CD14-positive monocyte (primary cell): ENCODE measurements at regions not wholly inside any gene's neighbourhood (a gene's known extent, or its start where the extent isn't known, plus 50 kb on each side); places are given as distances from the start of the nearest gene placed in this dataset.

ENCODE experiments used
- DNase-seq, 3 donors: peaks; one replicate each; pipeline ENCODE4 v3.0.0-alpha.2; 2011 to 2022
- H2AFZ ChIP-seq: 2 replicates; pipeline ENCODE4 v1.6.0; 2012; ENCODE audit warnings: mild to moderate bottlenecking, low read depth, low read length, inconsistent platforms; ENCODE audit not compliant: insufficient read depth, poor library complexity, severe bottlenecking
- H3K27ac ChIP-seq, 2 donors: 1 replicate in 1 of 2; 2 replicates in 1 of 2; pipeline ENCODE4 v1.5.1; 2012 to 2013; ENCODE audit warnings: low read length in 2 of 2, control low read depth in 1 of 2, inconsistent platforms in 1 of 2, low read depth in 1 of 2, mild to moderate bottlenecking in 1 of 2
- H3K27me3 ChIP-seq, 2 donors: one replicate each; pipeline versions ENCODE4 v1.6.0 to v1.6.1; 2011 to 2013; ENCODE audit warnings: low read length in 2 of 2; ENCODE audit not compliant: control insufficient read depth in 2 of 2, insufficient read depth in 2 of 2
- H3K36me3 ChIP-seq, 2 donors: replicated peaks in 1 of 2; 1 replicate in 1 of 2; 2 replicates in 1 of 2; pipeline versions ENCODE4 v1.5.1 to v1.6.1; 2012 to 2013; ENCODE audit warnings: low read length in 2 of 2, control low read depth in 1 of 2, inconsistent platforms in 1 of 2, mild to moderate bottlenecking in 1 of 2; ENCODE audit not compliant: insufficient read depth in 2 of 2, control insufficient read depth in 1 of 2
- H3K4me1 ChIP-seq, 2 donors: 1 replicate in 1 of 2; 2 replicates in 1 of 2; pipeline versions ENCODE4 v1.5.1 to v1.6.1; 2012 to 2013; ENCODE audit warnings: low read length in 2 of 2, control low read depth in 1 of 2, inconsistent platforms in 1 of 2, mild to moderate bottlenecking in 1 of 2, moderate library complexity in 1 of 2; ENCODE audit not compliant: insufficient read depth in 2 of 2, control insufficient read depth in 1 of 2
- H3K4me2 ChIP-seq: replicated peaks from 2 replicates; pipeline ENCODE3; 2012; ENCODE audit warnings: low read length, moderate library complexity, mild to moderate bottlenecking; ENCODE audit not compliant: poor library complexity, severe bottlenecking; ENCODE audit errors: extremely low read depth
- H3K4me3 ChIP-seq, 3 experiments: fragments of 200-600 bp in 1 of 3; sonication (generic) in 1 of 3; replicated peaks in 1 of 3; 1 replicate in 2 of 3; 2 replicates in 1 of 3; pipeline ENCODE4 v1.5.1; 2011 to 2013; ENCODE audit warnings: low read length in 3 of 3, mild to moderate bottlenecking in 3 of 3, control low read depth in 2 of 3, low read depth in 2 of 3, inconsistent platforms in 1 of 3, moderate library complexity in 1 of 3
- H3K79me2 ChIP-seq: 2 replicates; pipeline ENCODE4 v1.6.0; 2012; ENCODE audit warnings: mild to moderate bottlenecking, control low read depth, inconsistent platforms, low read length, moderate library complexity; ENCODE audit not compliant: insufficient read depth
- H3K9ac ChIP-seq: 2 replicates; pipeline ENCODE4 v1.6.0; 2017; ENCODE audit warnings: low read length, mild to moderate bottlenecking; ENCODE audit not compliant: insufficient read depth, poor library complexity, severe bottlenecking
- H3K9me3 ChIP-seq, 2 donors: replicated peaks in 1 of 2; 1 replicate in 1 of 2; 2 replicates in 1 of 2; pipeline versions ENCODE4 v1.5.1 to v1.6.1; 2012 to 2013; ENCODE audit warnings: low read length in 2 of 2, control low read depth in 1 of 2; ENCODE audit not compliant: control insufficient read depth in 1 of 2, insufficient read depth in 1 of 2
- H4K20me1 ChIP-seq: 2 replicates; pipeline ENCODE4 v1.6.0; 2012; ENCODE audit warnings: mild to moderate bottlenecking, low read length, control low read depth, moderate library complexity; ENCODE audit not compliant: insufficient read depth
- H3K27ac Mint-ChIP-seq, 7 donors: one replicate each; pipeline ENCODE4 v1.8.0; 2020; ENCODE audit warnings: mild to moderate bottlenecking in 7 of 7, mixed read lengths in 7 of 7, moderate library complexity in 6 of 7, inconsistent platforms in 2 of 7
- H3K27me3 Mint-ChIP-seq, 3 donors: one replicate each; pipeline ENCODE4 v1.8.0; 2021 to 2022; ENCODE audit warnings: low read depth in 3 of 3, mild to moderate bottlenecking in 3 of 3, mixed read lengths in 3 of 3, moderate library complexity in 3 of 3, inconsistent platforms in 1 of 3
- H3K36me3 Mint-ChIP-seq, 2 donors: one replicate each; pipeline ENCODE4 v1.8.0; 2020; ENCODE audit warnings: mixed read lengths in 2 of 2, inconsistent platforms in 1 of 2, mild to moderate bottlenecking in 1 of 2
- H3K4me1 Mint-ChIP-seq: one replicate; pipeline ENCODE4 v1.8.0; 2020; ENCODE audit warnings: mild to moderate bottlenecking, mixed read lengths
- H3K4me3 Mint-ChIP-seq, 2 donors: one replicate each; pipeline ENCODE4 v1.8.0; 2020; ENCODE audit warnings: mild to moderate bottlenecking in 2 of 2, mixed read lengths in 2 of 2, moderate library complexity in 1 of 2
- H3K9me3 Mint-ChIP-seq, 7 donors: one replicate each; pipeline ENCODE4 v1.8.0; 2020 to 2022; ENCODE audit warnings: mixed read lengths in 7 of 7, mild to moderate bottlenecking in 6 of 7, moderate library complexity in 6 of 7, inconsistent platforms in 2 of 7
- CTCF ChIP-seq: fragments of 200-600 bp; IDR thresholded peaks from one replicate; pipeline ENCODE4 v1.8.0; 2022; ENCODE audit warnings: antibody characterized with exemption, mild to moderate bottlenecking
- WGBS: methylation state at CpG from one replicate; pipeline ENCODE4 v1.1.5; 2013; ENCODE audit warnings: missing lambda C conversion rate; ENCODE audit not compliant: insufficient coverage; 5-methylcytosine and 5-hydroxymethylcytosine counted together
- intact Hi-C, 2 donors: fragments of 100-400 bp; cut with micrococcal nuclease; formaldehyde crosslinking; loops; one replicate each; pipeline versions ENCODE4 v1.15.0 to v1.15.1; 2023

GRCh38 chr11:71331631-71332030 is 79.3 kb upstream of the SHANK2 start:
- WGBS = no CpG with 5 or more reads among the region's 3 CpGs

GRCh38 chr11:71330996-71331395 is 78.6 kb upstream of the SHANK2 start:
- H3K4me3 ChIP-seq = no peak overlapping the region
- H3K27ac ChIP-seq = no peak overlapping the region
- Mint-ChIP-seq H3K27ac (no peak overlapping the region), H3K9me3 (peaks cover 0 to 23% (median 11%) of the 10 kb centered on the region in 7 donors), H3K4me3 (no peak overlapping the region), H3K4me1 (no peaks in the 10 kb centered on the region), H3K36me3 (no peaks in the 10 kb centered on the region), H3K27me3 (peaks cover 0 to 5% (median 4%) of the 10 kb centered on the region in 3 donors)
- DNase-seq = no peak
- H3K9ac ChIP-seq = no peak overlapping the region
- H3K9me3 ChIP-seq = peaks cover 13 to 20% of the 10 kb centered on the region in 2 donors
- intact Hi-C loops = no loop called here
- H3K27me3 ChIP-seq = no peaks in the 10 kb centered on the region
- H3K79me2 ChIP-seq = no peaks in the 10 kb centered on the region
- no peak overlapping the region for H2AFZ ChIP-seq
- no CpG with 5 or more reads among the region's 3 CpGs for WGBS
- no peak overlapping the region for H3K4me2 ChIP-seq
- no peaks in the 10 kb centered on the region for H3K4me1 ChIP-seq
- TF ChIP-seq CTCF = no peak
- no peaks in the 10 kb centered on the region for H4K20me1 ChIP-seq
- H3K36me3 ChIP-seq = no peaks in the 10 kb centered on the region

More at GRCh38 chr11:71331631-71332030, 79.3 kb upstream of the SHANK2 start:
- no peak for DNase-seq
- Mint-ChIP-seq H3K27ac (no peak overlapping the region), H3K4me3 (no peak overlapping the region), H3K9me3 (peaks cover 0 to 23% (median 11%) of the 10 kb centered on the region in 7 donors), H3K27me3 (peaks cover 2 to 5% (median 4%) of the 10 kb centered on the region in 3 donors), H3K36me3 (no peaks in the 10 kb centered on the region), H3K4me1 (no peaks in the 10 kb centered on the region)
- Histone ChIP-seq H3K27me3 (no peaks in the 10 kb centered on the region), H3K9me3 (peaks cover 13 to 20% of the 10 kb centered on the region in 2 donors), H3K9ac (no peak overlapping the region), H4K20me1 (no peaks in the 10 kb centered on the region), H2AFZ (no peak overlapping the region), H3K36me3 (no peaks in the 10 kb centered on the region), H3K4me1 (no peaks in the 10 kb centered on the region), H3K27ac (no peak overlapping the region), H3K4me3 (no peak overlapping the region), H3K4me2 (no peak overlapping the region), H3K79me2 (no peaks in the 10 kb centered on the region)
- intact Hi-C loops = no loop called here
- no peak for TF ChIP-seq CTCF
